SK-N-SH treated with all-trans-retinoic acid at 6 μM for 48 hours (cell line): ENCODE measurements at regions not wholly inside any gene's neighbourhood (a gene's known extent, or its start where the extent isn't known, plus 50 kb on each side); places are given as distances from the start of the nearest gene placed in this dataset.

Source experiments
- ATAC-seq: fragments of 200-7000 bp; cut with Tn5 transposase; 3 replicates; pipeline ENCODE4 v1.9.1; 2020; ENCODE audit warnings: mild to moderate bottlenecking, moderate library complexity
- BACH2 ChIP-seq: fragments of 250-450 bp; sonication (Bioruptor Pico); IDR thresholded peaks from 2 replicates; pipeline ENCODE4 v1.9.0; 2021; ENCODE audit warnings: mild to moderate bottlenecking, borderline replicate concordance
- CSDC2 ChIP-seq: fragments of 250-450 bp; sonication (Bioruptor Pico); IDR thresholded peaks from 2 replicates; pipeline ENCODE4 v1.5.0; 2020; ENCODE audit warnings: mild to moderate bottlenecking, moderate library complexity
- ESRRG ChIP-seq: fragments of 250-450 bp; sonication (Bioruptor Pico); IDR thresholded peaks from 2 replicates; pipeline ENCODE4 v1.6.1; 2021; ENCODE audit warnings: mild to moderate bottlenecking
- GLIS3 ChIP-seq: fragments of 250-450 bp; sonication (Bioruptor Pico); IDR thresholded peaks from 2 replicates; pipeline ENCODE4 v1.5.0; 2020; ENCODE audit warnings: mild to moderate bottlenecking, moderate library complexity
- ISL1 ChIP-seq: fragments of 250-450 bp; sonication (Bioruptor Pico); IDR thresholded peaks from 2 replicates; pipeline ENCODE4 v2.1.2; 2022; ENCODE audit warnings: mild to moderate bottlenecking, moderate library complexity
- OSR1 ChIP-seq: fragments of 250-450 bp; sonication (Bioruptor Pico); IDR thresholded peaks from 2 replicates; pipeline ENCODE4 v1.8.0; 2022; ENCODE audit warnings: moderate library complexity, mild to moderate bottlenecking, inconsistent platforms
- PPARA ChIP-seq: fragments of 250-450 bp; sonication (Bioruptor Pico); IDR thresholded peaks from 2 replicates; pipeline ENCODE4 v1.5.0; 2020; ENCODE audit warnings: mild to moderate bottlenecking, borderline replicate concordance
- RARB ChIP-seq: fragments of 250-450 bp; sonication (Bioruptor Pico); IDR thresholded peaks from 2 replicates; pipeline ENCODE4 v1.8.0; 2021; ENCODE audit warnings: mild to moderate bottlenecking, moderate library complexity
- SNAI2 ChIP-seq: fragments of 250-450 bp; sonication (Bioruptor Pico); IDR thresholded peaks from 2 replicates; pipeline ENCODE4 v1.5.0; 2020; ENCODE audit warnings: mild to moderate bottlenecking, moderate library complexity
- TCF4 ChIP-seq: fragments of 250-450 bp; sonication (Bioruptor Pico); IDR thresholded peaks from 2 replicates; pipeline ENCODE4 v1.8.0; 2021; ENCODE audit warnings: mild to moderate bottlenecking, moderate library complexity, borderline replicate concordance
- TOX ChIP-seq: fragments of 250-450 bp; sonication (Bioruptor Pico); IDR thresholded peaks from 2 replicates; pipeline ENCODE4 v1.8.0; 2021; ENCODE audit warnings: mild to moderate bottlenecking, moderate library complexity, borderline replicate concordance
- ZC3H10 ChIP-seq: fragments of 250-450 bp; sonication (Bioruptor Pico); IDR thresholded peaks from 2 replicates; pipeline ENCODE4 v1.5.1; 2021; ENCODE audit warnings: mild to moderate bottlenecking, moderate library complexity
- ZFP30 ChIP-seq: fragments of 450-650 bp; formaldehyde crosslinking; IDR thresholded peaks from 2 replicates; pipeline ENCODE4 v1.5.0; 2022; ENCODE audit warnings: mild to moderate bottlenecking, moderate library complexity
- ZNF565 ChIP-seq: fragments of 450-650 bp; formaldehyde crosslinking; conservative IDR thresholded peaks from 2 replicates; pipeline ENCODE4 v1.5.0; 2020; ENCODE audit warnings: low read depth, mild to moderate bottlenecking, moderate library complexity
- ZNF70 ChIP-seq: fragments of 450-650 bp; formaldehyde crosslinking; IDR thresholded peaks from 2 replicates; pipeline ENCODE4 v1.5.0; 2020; ENCODE audit warnings: mild to moderate bottlenecking, moderate library complexity
- ZNF8 ChIP-seq: fragments of 450-650 bp; formaldehyde crosslinking; IDR thresholded peaks from 2 replicates; pipeline ENCODE4 v1.5.0; 2020; ENCODE audit warnings: mild to moderate bottlenecking, moderate library complexity
- TF ChIP-seq, protein P1 (sequence below): fragments of 250-450 bp; sonication (Bioruptor Pico); IDR thresholded peaks from 2 replicates; pipeline ENCODE4 v1.5.1; 2021; ENCODE audit warnings: mild to moderate bottlenecking, moderate library complexity
- TF ChIP-seq, protein P2 (sequence below): fragments of 250-450 bp; sonication (Bioruptor Pico); IDR thresholded peaks from 2 replicates; pipeline ENCODE4 v1.5.0; 2020; ENCODE audit warnings: mild to moderate bottlenecking, moderate library complexity
- TF ChIP-seq, protein P3 (sequence below): fragments of 250-450 bp; sonication (Bioruptor Pico); IDR thresholded peaks from 2 replicates; pipeline ENCODE4 v1.8.0; 2021; ENCODE audit warnings: low read depth, mild to moderate bottlenecking, moderate library complexity, borderline replicate concordance
- TF ChIP-seq, protein P4 (sequence below): fragments of 250-450 bp; sonication (Bioruptor Pico); IDR thresholded peaks from 2 replicates; pipeline ENCODE4 v1.8.0; 2020; ENCODE audit warnings: mild to moderate bottlenecking, moderate library complexity, borderline replicate concordance
- TF ChIP-seq, protein P5 (sequence below): fragments of 250-450 bp; sonication (Bioruptor Pico); IDR thresholded peaks from 2 replicates; pipeline ENCODE4 v1.5.1; 2020; ENCODE audit warnings: low read depth, mild to moderate bottlenecking, moderate library complexity

DNA sequence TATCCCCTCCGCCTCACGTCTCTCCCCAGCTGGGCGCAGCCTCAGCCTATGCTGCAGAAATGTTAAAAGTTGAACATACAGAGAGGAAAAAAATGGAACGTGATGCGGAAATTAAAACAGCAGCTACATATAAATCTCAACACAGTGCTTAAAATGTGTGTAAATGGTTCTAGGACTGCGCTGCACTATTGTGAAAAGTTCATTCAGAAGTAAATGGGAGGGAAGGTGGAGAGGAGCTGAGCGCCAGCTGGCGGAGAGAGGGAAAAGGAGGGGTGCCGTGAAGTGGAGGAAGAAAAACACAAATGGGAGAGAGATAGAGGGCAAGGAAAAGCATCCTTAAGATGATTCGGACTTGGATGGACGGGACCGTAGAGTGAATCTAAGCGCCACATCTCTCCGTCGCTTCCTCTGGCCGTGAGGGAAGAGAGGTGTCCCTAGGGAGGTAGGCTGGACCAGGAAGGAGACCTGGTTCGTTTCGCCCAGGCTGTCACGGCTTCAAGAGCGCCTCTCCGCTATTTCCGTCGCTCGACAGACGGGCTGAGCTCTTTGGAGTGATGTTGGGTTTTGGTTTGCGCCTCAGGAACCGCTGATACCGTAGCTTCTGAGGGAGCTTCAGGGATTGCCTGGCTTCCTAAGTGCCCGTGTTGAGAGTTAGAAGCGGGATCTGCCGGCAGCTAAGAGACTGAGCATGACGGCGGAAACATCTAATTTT, 113.7 kb downstream of the TRIM27 start:
- ATAC-seq, result peak; percentile 41
- TF ChIP-seq ZC3H10 (CRISPR knock-in tag) (no peak), ZNF565 (CRISPR knock-in tag) (no peak), ZNF70 (CRISPR knock-in tag) (no peak), SNAI2 (CRISPR knock-in tag) (no peak), TOX (CRISPR knock-in tag) (no peak), ZNF8 (CRISPR knock-in tag) (no peak), TCF4 (no peak)
- TF ChIP-seq, all 23 proteins: peak for 0

DNA sequence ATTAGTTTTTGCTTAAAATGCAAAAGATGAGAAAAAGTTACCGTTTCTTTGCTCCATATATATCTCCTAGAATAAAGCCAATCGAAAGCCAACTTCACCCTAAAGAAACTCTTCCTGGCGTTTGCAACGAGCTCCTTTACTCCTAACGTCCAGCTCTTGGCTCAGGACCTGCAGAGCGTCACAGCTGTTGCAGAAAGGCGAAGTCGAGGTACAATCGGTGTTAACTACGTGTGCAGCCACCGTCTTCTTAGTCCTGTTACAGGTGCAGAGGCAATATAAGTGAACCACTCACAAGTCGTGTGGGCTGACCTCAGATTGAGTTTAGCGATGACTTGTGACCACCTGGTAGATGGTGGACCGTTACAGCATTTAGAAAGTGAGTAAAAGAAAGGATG, 113.1 kb downstream of the TRIM27 start:
- no peak for TF ChIP-seq RARB (CRISPR knock-in tag)
- TF ChIP-seq SNAI2 (CRISPR knock-in tag), result no peak
- TF ChIP-seq ZNF8 (CRISPR knock-in tag), result no peak
- TF ChIP-seq, protein P1, sequence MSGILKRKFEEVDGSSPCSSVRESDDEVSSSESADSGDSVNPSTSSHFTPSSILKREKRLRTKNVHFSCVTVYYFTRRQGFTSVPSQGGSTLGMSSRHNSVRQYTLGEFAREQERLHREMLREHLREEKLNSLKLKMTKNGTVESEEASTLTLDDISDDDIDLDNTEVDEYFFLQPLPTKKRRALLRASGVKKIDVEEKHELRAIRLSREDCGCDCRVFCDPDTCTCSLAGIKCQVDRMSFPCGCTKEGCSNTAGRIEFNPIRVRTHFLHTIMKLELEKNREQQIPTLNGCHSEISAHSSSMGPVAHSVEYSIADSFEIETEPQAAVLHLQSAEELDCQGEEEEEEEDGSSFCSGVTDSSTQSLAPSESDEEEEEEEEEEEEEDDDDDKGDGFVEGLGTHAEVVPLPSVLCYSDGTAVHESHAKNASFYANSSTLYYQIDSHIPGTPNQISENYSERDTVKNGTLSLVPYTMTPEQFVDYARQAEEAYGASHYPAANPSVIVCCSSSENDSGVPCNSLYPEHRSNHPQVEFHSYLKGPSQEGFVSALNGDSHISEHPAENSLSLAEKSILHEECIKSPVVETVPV, result no peak
- TF ChIP-seq, protein P2, sequence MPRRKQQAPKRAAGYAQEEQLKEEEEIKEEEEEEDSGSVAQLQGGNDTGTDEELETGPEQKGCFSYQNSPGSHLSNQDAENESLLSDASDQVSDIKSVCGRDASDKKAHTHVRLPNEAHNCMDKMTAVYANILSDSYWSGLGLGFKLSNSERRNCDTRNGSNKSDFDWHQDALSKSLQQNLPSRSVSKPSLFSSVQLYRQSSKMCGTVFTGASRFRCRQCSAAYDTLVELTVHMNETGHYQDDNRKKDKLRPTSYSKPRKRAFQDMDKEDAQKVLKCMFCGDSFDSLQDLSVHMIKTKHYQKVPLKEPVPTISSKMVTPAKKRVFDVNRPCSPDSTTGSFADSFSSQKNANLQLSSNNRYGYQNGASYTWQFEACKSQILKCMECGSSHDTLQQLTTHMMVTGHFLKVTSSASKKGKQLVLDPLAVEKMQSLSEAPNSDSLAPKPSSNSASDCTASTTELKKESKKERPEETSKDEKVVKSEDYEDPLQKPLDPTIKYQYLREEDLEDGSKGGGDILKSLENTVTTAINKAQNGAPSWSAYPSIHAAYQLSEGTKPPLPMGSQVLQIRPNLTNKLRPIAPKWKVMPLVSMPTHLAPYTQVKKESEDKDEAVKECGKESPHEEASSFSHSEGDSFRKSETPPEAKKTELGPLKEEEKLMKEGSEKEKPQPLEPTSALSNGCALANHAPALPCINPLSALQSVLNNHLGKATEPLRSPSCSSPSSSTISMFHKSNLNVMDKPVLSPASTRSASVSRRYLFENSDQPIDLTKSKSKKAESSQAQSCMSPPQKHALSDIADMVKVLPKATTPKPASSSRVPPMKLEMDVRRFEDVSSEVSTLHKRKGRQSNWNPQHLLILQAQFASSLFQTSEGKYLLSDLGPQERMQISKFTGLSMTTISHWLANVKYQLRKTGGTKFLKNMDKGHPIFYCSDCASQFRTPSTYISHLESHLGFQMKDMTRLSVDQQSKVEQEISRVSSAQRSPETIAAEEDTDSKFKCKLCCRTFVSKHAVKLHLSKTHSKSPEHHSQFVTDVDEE (CRISPR knock-in tag), result no peak
- no peak for TF ChIP-seq ISL1
- TF ChIP-seq, protein P3, sequence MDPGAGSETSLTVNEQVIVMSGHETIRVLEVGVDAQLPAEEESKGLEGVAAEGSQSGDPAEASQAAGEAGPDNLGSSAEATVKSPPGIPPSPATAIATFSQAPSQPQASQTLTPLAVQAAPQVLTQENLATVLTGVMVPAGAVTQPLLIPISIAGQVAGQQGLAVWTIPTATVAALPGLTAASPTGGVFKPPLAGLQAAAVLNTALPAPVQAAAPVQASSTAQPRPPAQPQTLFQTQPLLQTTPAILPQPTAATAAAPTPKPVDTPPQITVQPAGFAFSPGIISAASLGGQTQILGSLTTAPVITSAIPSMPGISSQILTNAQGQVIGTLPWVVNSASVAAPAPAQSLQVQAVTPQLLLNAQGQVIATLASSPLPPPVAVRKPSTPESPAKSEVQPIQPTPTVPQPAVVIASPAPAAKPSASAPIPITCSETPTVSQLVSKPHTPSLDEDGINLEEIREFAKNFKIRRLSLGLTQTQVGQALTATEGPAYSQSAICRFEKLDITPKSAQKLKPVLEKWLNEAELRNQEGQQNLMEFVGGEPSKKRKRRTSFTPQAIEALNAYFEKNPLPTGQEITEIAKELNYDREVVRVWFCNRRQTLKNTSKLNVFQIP (CRISPR knock-in tag), result no peak
- TF ChIP-seq ESRRG (CRISPR knock-in tag), result no peak
- TF ChIP-seq ZNF70 (CRISPR knock-in tag), result no peak
- TF ChIP-seq TCF4, result no peak
- TF ChIP-seq ZNF565 (CRISPR knock-in tag), result no peak
- no peak for TF ChIP-seq ZC3H10 (CRISPR knock-in tag)
- TF ChIP-seq BACH2 (CRISPR knock-in tag), result no peak
- TF ChIP-seq, protein P4, sequence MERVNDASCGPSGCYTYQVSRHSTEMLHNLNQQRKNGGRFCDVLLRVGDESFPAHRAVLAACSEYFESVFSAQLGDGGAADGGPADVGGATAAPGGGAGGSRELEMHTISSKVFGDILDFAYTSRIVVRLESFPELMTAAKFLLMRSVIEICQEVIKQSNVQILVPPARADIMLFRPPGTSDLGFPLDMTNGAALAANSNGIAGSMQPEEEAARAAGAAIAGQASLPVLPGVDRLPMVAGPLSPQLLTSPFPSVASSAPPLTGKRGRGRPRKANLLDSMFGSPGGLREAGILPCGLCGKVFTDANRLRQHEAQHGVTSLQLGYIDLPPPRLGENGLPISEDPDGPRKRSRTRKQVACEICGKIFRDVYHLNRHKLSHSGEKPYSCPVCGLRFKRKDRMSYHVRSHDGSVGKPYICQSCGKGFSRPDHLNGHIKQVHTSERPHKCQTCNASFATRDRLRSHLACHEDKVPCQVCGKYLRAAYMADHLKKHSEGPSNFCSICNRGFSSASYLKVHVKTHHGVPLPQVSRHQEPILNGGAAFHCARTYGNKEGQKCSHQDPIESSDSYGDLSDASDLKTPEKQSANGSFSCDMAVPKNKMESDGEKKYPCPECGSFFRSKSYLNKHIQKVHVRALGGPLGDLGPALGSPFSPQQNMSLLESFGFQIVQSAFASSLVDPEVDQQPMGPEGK (CRISPR knock-in tag), result no peak
- no peak for TF ChIP-seq GLIS3
- TF ChIP-seq CSDC2 (CRISPR knock-in tag), result no peak
- no peak for TF ChIP-seq PPARA (CRISPR knock-in tag)
- TF ChIP-seq TOX (CRISPR knock-in tag), result no peak
- TF ChIP-seq, protein P5, sequence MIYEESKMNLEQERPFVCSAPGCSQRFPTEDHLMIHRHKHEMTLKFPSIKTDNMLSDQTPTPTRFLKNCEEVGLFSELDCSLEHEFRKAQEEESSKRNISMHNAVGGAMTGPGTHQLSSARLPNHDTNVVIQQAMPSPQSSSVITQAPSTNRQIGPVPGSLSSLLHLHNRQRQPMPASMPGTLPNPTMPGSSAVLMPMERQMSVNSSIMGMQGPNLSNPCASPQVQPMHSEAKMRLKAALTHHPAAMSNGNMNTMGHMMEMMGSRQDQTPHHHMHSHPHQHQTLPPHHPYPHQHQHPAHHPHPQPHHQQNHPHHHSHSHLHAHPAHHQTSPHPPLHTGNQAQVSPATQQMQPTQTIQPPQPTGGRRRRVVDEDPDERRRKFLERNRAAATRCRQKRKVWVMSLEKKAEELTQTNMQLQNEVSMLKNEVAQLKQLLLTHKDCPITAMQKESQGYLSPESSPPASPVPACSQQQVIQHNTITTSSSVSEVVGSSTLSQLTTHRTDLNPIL (CRISPR knock-in tag), result no peak
- no peak for TF ChIP-seq OSR1
- TF ChIP-seq, all 23 proteins: peak for 0
- peak; percentile 11 for ATAC-seq

DNA sequence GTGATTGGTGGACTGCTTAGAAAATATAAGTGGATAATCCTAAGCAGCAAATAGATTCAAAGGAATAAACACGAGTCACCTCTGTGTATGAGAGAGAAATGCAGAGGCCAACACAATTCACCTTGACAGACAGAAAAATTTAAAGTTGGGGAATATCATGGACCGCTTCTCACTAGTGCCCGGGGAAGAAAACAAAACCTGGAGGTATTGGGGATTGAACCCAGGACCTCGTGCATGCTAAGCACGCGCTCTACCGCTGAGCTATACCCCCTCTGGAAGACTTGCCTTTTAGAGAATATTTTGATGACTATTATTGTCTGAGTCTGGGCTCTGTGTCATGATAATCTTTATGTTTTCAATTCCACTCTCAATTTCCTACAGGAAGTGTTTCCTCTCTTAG, 111.9 kb downstream of the TRIM27 start:
- ATAC-seq, result peak; percentile 15; the same call in 2 of the 3 replicates
- TF ChIP-seq ZFP30, result no peak
- TF ChIP-seq, protein P3 (CRISPR knock-in tag), result no peak
- TF ChIP-seq ZC3H10 (CRISPR knock-in tag), result no peak
- TF ChIP-seq TCF4, result no peak
- no peak for TF ChIP-seq BACH2 (CRISPR knock-in tag)
- TF ChIP-seq ZNF565 (CRISPR knock-in tag), result no peak
- no peak for TF ChIP-seq ZNF70 (CRISPR knock-in tag)
- TF ChIP-seq, protein P2 (CRISPR knock-in tag), result no peak
- TF ChIP-seq, protein P5 (CRISPR knock-in tag), result no peak
